Activated CD4-positive, alpha-beta memory T cell treated with anti-CD3 and anti-CD28 coated beads, Interleukin-2, amount 10 ng/mL, durations not matched to agents 7 days and 5 days (primary cell): ENCODE measurements at regions not wholly inside any gene's neighbourhood (a gene's known extent, or its start where the extent isn't known, plus 50 kb on each side); places are given as distances from the start of the nearest gene placed in this dataset.
"Not testable (repeated sequence)": the region's sequence is repeated elsewhere in the genome, so short reads cannot be mapped to it uniquely, and the experiment has no call there.

ENCODE experiments used
- CTCF ChIA-PET: fragments of 350-600 bp; sonication (Branson Sonifier 250); formaldehyde crosslinking; loops from one replicate; lab custom pipeline; 2021; ENCODE audit warnings: antibody characterized with exemption, inconsistent platforms; lab: Charles Lee
- POLR2A ChIA-PET: fragments of 350-600 bp; sonication (Branson Sonifier 250); formaldehyde crosslinking; loops from one replicate; lab custom pipeline; 2021; ENCODE audit warnings: antibody characterized with exemption; lab: Charles Lee
- DNase-seq: peaks from one replicate; pipeline ENCODE4 v3.0.0-alpha.2; 2020
- H3K27ac Mint-ChIP-seq: one replicate; pipeline ENCODE4 v1.8.0; 2021; ENCODE audit warnings: mild to moderate bottlenecking, mixed read lengths
- H3K27me3 Mint-ChIP-seq: one replicate; pipeline ENCODE4 v1.8.0; 2021; ENCODE audit warnings: mixed read lengths
- H3K36me3 Mint-ChIP-seq: one replicate; pipeline ENCODE4 v1.8.0; 2021; ENCODE audit warnings: low read depth, mixed read lengths
- H3K4me1 Mint-ChIP-seq: one replicate; pipeline ENCODE4 v1.8.0; 2021; ENCODE audit warnings: mixed read lengths
- H3K4me3 Mint-ChIP-seq: one replicate; pipeline ENCODE4 v1.8.0; 2021; ENCODE audit warnings: mild to moderate bottlenecking, mixed read lengths
- H3K9me3 Mint-ChIP-seq: one replicate; pipeline ENCODE4 v1.8.0; 2021; ENCODE audit warnings: mixed read lengths

DNA sequence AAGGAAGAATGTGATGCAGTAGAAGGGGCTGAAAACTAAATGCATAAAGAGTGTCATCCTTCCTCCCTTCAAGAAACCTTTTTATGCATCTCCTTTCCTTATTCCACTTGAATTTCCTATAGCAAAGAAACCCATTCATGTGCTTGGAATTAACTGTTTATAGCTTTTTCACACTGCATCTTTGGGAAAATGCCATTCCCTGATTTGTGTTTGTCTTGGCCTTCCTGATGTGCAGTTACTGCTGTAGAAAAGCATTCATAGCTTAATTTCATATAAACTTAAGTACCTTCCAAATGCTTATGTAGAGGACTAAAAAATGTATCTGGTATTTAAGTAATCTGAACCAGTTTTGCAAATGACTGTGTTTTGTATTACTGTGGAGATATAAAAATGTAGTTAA is 61.8 kb downstream of the SDR9C7 start:
- H3K36me3 Mint-ChIP-seq = no peaks in the 10 kb centered on the region
- no peak overlapping the region for H3K4me3 Mint-ChIP-seq
- peaks cover 3% of the 10 kb centered on the region for H3K27me3 Mint-ChIP-seq
- no peak overlapping the region for H3K27ac Mint-ChIP-seq
- no peaks in the 10 kb centered on the region for H3K4me1 Mint-ChIP-seq
- ChIA-PET POLR2A (no interaction called here), CTCF (no interaction called here)
- DNase-seq = no peak
- peaks cover 2% of the 10 kb centered on the region for H3K9me3 Mint-ChIP-seq

DNA sequence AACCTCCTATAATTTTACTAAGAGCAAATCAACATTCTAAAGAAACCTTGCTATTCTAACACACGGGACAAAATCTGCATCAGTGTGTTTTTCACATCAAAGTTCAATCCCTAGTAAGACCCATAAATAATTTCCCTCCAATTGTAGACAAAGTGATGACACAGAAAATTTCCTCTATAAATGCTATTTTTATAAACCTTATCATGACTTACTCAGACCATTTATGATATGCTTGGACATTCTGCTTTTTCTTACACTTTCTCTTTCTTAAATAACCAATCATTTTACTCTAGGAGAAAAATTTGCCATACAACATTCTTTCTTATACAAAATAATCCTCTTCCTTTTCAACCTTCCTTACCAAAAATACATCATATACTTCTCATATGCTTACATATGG is 67.0 kb downstream of the SDR9C7 start:
- CTCF ChIA-PET = no interaction called here
- DNase-seq = no peak
- Mint-ChIP-seq H3K9me3 (peaks cover 36% of the 10 kb centered on the region), H3K4me3 (no peak overlapping the region), H3K36me3 (peaks cover 9% of the 10 kb centered on the region), H3K27me3 (peaks cover 3% of the 10 kb centered on the region), H3K4me1 (no peaks in the 10 kb centered on the region), H3K27ac (no peak overlapping the region)
- POLR2A ChIA-PET = no interaction called here

DNA sequence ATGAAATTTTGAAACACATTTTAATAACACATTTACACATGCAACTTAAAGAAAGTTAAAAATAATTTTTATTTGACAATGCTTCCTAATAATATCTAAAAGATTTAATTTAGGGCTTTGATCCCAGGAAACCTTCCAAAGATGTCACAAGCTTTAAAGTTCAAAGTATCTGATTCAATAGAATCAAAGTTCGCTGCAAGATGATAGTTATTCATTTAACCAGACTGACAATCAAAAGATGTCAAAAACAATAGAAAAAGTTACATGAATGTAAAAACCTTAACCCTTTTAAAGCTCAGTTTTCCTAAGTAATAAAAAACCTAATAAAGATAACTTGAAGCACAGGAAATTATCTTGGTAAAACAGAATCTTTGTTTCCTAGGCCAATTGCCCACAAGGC is 67.7 kb downstream of the SDR9C7 start:
- Mint-ChIP-seq H3K4me3 (no peak overlapping the region), H3K4me1 (no peaks in the 10 kb centered on the region), H3K27ac (no peak overlapping the region), H3K9me3 (peaks cover 36% of the 10 kb centered on the region), H3K36me3 (peaks cover 9% of the 10 kb centered on the region), H3K27me3 (no peaks in the 10 kb centered on the region)
- no peak for DNase-seq
- ChIA-PET CTCF (no interaction called here), POLR2A (no interaction called here)

DNA sequence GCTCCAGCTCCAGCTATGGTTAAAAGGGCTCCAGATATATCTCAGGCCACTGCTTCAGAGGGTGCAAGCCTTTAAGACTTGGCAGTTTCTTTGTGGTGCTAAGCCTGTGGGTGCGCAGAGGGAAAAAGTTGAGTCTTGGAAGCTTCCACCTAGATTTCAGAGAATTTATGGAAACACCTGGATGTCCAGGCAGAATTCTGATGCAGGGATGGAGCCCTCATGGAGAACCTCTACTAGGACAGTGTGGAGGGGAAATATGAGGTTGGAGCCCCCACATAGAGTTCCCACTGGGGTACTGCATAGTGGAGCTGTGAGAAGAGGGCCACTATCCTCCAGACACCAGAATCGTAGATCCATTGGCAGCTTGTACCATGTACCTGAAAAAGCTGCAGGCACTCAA is 69.9 kb downstream of the SDR9C7 start:
- H3K9me3 Mint-ChIP-seq = peaks cover 36% of the 10 kb centered on the region
- H3K4me1 Mint-ChIP-seq = no peaks in the 10 kb centered on the region
- H3K4me3 Mint-ChIP-seq = no peak overlapping the region
- peaks cover 9% of the 10 kb centered on the region for H3K36me3 Mint-ChIP-seq
- ChIA-PET CTCF (no interaction called here), POLR2A (no interaction called here)
- no peak overlapping the region for H3K27ac Mint-ChIP-seq
- no peaks in the 10 kb centered on the region for H3K27me3 Mint-ChIP-seq
- no peak for DNase-seq

DNA sequence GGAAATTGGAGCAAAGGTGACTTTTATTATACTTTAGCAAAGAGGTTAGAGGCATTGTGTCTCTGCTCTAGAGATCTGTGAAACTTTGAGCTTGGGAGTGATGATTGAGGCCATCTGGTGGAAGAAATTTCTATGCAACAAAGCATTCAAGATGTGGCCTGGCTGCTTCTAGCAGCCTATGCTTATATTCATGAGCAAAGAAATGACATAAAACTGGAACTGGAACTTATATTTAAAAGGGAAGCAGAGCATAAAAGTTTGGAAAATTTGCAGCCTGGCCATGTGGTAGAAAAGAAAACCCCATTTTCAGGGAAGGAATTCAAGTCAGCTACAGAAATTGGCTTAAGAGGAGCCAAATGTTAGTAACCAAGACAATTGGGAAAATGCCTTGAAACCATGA is 70.4 kb downstream of the SDR9C7 start:
- Mint-ChIP-seq H3K36me3 (peaks cover 9% of the 10 kb centered on the region), H3K9me3 (peaks cover 36% of the 10 kb centered on the region), H3K4me1 (no peaks in the 10 kb centered on the region), H3K4me3 (no peak overlapping the region), H3K27ac (no peak overlapping the region), H3K27me3 (no peaks in the 10 kb centered on the region)
- DNase-seq = no peak
- ChIA-PET POLR2A (no interaction called here), CTCF (no interaction called here)

DNA sequence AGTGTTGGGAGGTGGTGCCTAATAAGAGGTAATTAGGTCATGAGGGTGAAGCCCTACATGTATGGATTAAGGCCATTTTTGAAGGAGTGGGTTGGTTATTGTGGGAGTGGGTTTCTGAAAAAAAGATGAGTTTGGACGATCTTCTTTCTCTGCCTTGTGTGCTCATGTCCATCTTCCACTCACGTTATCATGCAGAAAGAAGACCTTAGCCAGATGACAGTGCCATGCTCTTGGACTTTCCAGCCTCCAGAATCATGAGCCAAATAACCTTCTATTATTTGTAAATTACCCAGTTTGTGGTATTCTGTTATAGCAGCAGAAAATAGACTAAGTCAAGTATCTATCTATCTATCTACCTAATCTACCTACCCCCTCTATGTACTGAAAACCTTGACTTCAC is 71.9 kb downstream of the SDR9C7 start:
- DNase-seq = no peak
- no peaks in the 10 kb centered on the region for H3K27me3 Mint-ChIP-seq
- H3K27ac Mint-ChIP-seq = no peak overlapping the region
- peaks cover 33% of the 10 kb centered on the region for H3K9me3 Mint-ChIP-seq
- peaks cover 9% of the 10 kb centered on the region for H3K36me3 Mint-ChIP-seq
- ChIA-PET POLR2A (no interaction called here), CTCF (no interaction called here)
- H3K4me1 Mint-ChIP-seq = no peaks in the 10 kb centered on the region
- H3K4me3 Mint-ChIP-seq = no peak overlapping the region

DNA sequence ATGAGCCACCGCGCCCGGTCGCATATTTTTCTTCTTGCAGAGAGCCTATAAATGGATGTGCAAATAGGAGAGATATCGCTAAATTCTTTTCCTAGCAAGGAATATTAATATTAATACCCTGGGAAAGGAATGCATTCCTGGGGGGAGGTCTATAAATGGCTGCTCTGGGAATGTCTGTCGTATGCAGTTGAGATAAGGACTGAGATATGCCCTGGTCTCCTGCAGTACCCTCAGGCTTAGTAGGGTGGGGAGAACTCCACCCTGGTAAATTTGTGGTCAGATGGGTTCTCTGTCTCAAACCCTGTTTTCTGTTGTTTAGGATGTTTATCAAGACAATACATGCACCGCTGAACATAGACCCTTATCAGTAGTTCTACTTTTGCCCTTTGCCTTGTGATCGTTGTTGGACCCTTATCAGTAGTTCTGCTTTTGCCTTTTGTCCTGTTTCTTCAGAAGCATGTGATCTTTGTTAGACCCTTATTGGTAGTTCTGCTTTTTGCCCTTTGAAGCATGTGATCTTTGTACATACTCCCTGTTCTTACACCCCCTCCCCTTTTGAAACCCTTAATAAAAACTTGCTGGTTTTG is 80.7 kb downstream of the SDR9C7 start:
- peaks cover 20% of the 10 kb centered on the region for H3K27me3 Mint-ChIP-seq
- CTCF ChIA-PET, H3K9me3 Mint-ChIP-seq, POLR2A ChIA-PET, H3K4me1 Mint-ChIP-seq, DNase-seq, H3K27ac Mint-ChIP-seq, H3K4me3 Mint-ChIP-seq, H3K36me3 Mint-ChIP-seq: not testable (repeated sequence)

DNA sequence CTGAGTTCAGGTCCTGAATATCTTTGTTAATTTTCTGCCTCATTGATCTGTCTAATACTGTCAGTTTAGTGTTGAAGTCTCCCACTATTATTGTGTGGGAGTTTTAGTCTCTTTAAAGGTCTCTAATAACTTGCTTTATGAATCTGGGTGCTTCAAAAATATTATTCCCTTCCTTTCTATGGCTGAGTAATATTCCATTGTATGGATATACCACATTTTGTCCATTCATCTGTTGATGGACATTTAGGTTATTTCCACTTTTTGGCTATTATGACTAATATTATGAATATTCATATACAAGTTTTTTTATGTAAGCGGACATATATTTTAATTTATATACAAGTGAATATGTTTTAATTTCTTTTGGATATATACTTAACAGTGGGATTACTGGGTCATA is 82.7 kb downstream of the SDR9C7 start:
- Mint-ChIP-seq H3K4me1 (no peaks in the 10 kb centered on the region), H3K36me3 (no peaks in the 10 kb centered on the region), H3K9me3 (peaks cover 7% of the 10 kb centered on the region), H3K27ac (no peak overlapping the region), H3K4me3 (no peak overlapping the region), H3K27me3 (peaks cover 17% of the 10 kb centered on the region)
- no peak for DNase-seq
- CTCF ChIA-PET = no interaction called here
- POLR2A ChIA-PET = interaction anchor here (0.7 kb wide), 1 partner anchor 446 kb away, joined by 3 read pairs; no protein-coding TSS in a partner anchor

DNA sequence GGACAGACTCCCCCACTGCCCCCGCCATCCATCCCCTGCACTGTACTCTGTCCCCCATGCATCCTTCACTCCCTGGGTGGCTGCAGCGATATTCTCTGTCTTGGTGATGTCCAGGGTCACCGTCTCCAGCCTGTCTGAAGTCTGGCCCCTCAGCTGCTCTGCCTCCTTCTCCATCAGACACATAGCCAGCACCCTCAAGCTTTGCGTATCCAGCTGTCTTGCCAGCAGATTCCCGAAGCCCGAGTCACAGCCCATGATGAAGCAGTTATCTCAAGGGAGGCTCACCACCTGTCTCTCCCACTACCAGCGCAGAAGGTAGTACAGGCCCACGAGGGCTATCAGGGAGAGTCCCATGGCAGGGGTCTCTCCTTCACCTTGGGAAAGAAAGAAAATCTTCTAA is 77.8 kb downstream of the HSD17B6 start:
- Mint-ChIP-seq H3K27me3 (peaks cover 4% of the 10 kb centered on the region), H3K4me1 (peaks cover 19% of the 10 kb centered on the region), H3K4me3 (no peak overlapping the region), H3K9me3 (no peaks in the 10 kb centered on the region), H3K27ac (no peak overlapping the region), H3K36me3 (no peaks in the 10 kb centered on the region)
- POLR2A ChIA-PET = no interaction called here
- CTCF ChIA-PET = interaction anchor here (1.5 kb wide), 1 partner anchor 160 kb away, joined by 7 read pairs; no protein-coding TSS in a partner anchor
- no peak for DNase-seq

DNA sequence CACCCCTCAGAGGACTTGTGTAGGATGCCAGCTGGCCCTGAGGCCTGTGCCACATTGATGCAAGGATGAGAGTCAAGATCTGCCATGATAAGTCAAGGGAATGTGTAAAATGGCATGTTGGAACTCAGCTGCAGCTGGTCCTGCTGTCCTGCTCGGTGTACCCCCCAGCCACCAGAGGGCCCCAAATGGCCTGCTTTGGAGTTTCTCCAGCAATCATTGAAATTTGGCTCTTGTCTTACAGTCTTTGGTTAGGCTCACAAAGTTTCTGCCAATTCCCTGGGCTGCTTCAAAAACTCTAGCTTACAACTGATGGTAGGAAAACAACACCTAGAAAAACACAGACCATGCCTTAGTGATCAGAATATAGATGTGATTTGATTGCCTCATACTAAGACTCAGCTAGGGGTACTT is 76.8 kb downstream of the HSD17B6 start:
- no peak overlapping the region for H3K27ac Mint-ChIP-seq
- H3K4me3 Mint-ChIP-seq = no peak overlapping the region
- H3K4me1 Mint-ChIP-seq = peaks cover 19% of the 10 kb centered on the region
- H3K36me3 Mint-ChIP-seq = no peaks in the 10 kb centered on the region
- no peaks in the 10 kb centered on the region for H3K9me3 Mint-ChIP-seq
- peaks cover 4% of the 10 kb centered on the region for H3K27me3 Mint-ChIP-seq
- CTCF ChIA-PET = interaction anchor here (0.7 to 1.5 kb wide), 6 partner anchors 86 to 165 kb away, joined by 3 to 11 read pairs (median 3); no protein-coding TSS in a partner anchor
- POLR2A ChIA-PET = no interaction called here
- peak; percentile 38 for DNase-seq

DNA sequence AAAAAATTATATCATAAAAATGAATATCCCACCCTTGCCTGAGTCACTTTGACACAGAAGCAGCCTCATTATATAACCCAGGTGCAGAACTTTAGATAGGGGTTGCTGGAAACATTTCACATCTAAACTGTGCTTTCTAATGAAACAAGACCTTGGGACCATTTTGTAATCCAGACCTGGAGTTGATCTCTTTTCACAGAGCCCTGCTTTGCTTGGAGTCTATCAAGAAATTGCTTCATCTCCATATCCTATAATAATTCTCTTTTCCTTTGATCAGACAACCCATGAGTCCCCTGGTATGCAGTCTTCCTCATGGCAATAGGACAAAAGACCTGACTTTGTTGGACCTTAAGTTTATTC is 76.3 kb downstream of the HSD17B6 start:
- Mint-ChIP-seq H3K4me3 (no peak overlapping the region), H3K27me3 (peaks cover 4% of the 10 kb centered on the region), H3K4me1 (peaks cover 19% of the 10 kb centered on the region), H3K9me3 (no peaks in the 10 kb centered on the region), H3K36me3 (no peaks in the 10 kb centered on the region), H3K27ac (no peak overlapping the region)
- CTCF ChIA-PET = interaction anchor here (1.0 to 1.5 kb wide), 4 partner anchors 149 to 166 kb away, joined by 3 to 11 read pairs (median 5); no protein-coding TSS in a partner anchor
- POLR2A ChIA-PET = no interaction called here
- no peak for DNase-seq

DNA sequence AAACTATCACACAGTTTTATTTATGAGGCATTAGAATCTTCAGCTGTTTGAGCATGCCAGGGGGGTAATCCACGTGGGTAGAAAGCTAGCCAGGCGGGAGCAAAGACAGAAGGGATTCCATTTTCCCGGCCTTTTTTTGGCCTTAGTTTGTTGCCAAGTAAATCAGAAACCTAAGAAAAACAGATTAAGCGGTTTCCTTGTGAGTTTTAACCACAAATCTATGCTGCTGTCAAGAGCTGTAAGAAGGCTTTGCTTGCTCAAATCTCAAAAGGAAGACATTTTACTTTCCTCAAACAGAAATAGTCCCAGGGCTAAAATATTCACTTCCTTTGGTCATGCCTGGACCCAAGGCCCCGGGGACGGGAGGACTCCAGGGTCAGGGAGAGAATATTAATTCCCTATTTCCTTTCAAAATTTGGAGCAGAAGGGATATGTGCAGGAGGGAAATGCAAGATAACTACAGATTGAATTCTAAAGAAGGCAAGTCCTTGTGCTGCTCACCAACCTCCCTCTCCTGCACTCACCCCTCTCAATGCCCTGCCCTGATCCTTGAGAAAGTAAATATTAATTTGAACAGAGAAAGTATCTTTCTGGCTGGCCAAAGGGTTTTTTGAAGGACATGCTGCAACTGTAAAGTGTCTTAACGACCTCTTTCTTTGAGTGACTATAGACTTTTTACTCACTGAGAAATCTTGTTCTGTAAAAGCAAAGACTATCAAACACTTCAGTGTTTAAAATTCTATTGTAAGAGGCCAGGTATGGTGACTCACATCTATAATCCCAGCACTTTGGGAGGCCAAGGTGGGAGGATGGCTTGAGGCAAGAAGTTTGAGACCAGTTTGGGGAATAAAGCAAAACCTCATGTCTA is 75.7 kb downstream of the HSD17B6 start:
- H3K27ac Mint-ChIP-seq = no peak overlapping the region
- CTCF ChIA-PET = interaction anchor here (1.4 to 1.5 kb wide), 2 partner anchors 149 to 162 kb away, joined by 7 to 11 read pairs; no protein-coding TSS in a partner anchor
- H3K4me1 Mint-ChIP-seq = peaks cover 19% of the 10 kb centered on the region
- POLR2A ChIA-PET = no interaction called here
- no peaks in the 10 kb centered on the region for H3K36me3 Mint-ChIP-seq
- no peak for DNase-seq
- no peak overlapping the region for H3K4me3 Mint-ChIP-seq
- no peaks in the 10 kb centered on the region for H3K9me3 Mint-ChIP-seq
- peaks cover 4% of the 10 kb centered on the region for H3K27me3 Mint-ChIP-seq
